Loucy (cell line): ENCODE measurements at regions not wholly inside any gene's neighbourhood (a gene's known extent, or its start where the extent isn't known, plus 50 kb on each side); places are given as distances from the start of the nearest gene placed in this dataset.
"Not testable (repeated sequence)": the region's sequence is repeated elsewhere in the genome, so short reads cannot be mapped to it uniquely, and the experiment has no call there.

Experiments
- H2AFZ ChIP-seq: fragments of 200-600 bp; sonication (generic); 2 replicates; pipeline ENCODE4 v1.6.0; 2016; ENCODE audit warnings: antibody characterized with exemption, mild to moderate bottlenecking, low read length, moderate library complexity
- H3F3A ChIP-seq: fragments of 200-600 bp; 2 replicates; pipeline ENCODE4 v1.6.0; 2016; ENCODE audit warnings: antibody characterized with exemption, low read depth, mild to moderate bottlenecking
- H3K27me3 ChIP-seq: fragments of 200-600 bp; sonication (generic); 2 replicates; pipeline ENCODE4 v1.6.1; 2014; ENCODE audit warnings: low read length, mild to moderate bottlenecking; ENCODE audit not compliant: insufficient read depth, poor library complexity, severe bottlenecking
- H3K36me3 ChIP-seq: fragments of 200-600 bp; sonication (generic); 2 replicates; pipeline ENCODE4 v1.6.1; 2016; ENCODE audit warnings: low read length; ENCODE audit not compliant: insufficient read depth
- H3K4me1 ChIP-seq: fragments of 200-600 bp; sonication (generic); 2 replicates; pipeline ENCODE4 v1.5.1; 2014; ENCODE audit warnings: low read length, mild to moderate bottlenecking; ENCODE audit not compliant: insufficient read depth, poor library complexity, severe bottlenecking
- H3K4me2 ChIP-seq: fragments of 200-600 bp; sonication (generic); 2 replicates; pipeline ENCODE4 v1.6.0; 2014; ENCODE audit warnings: antibody characterized with exemption, low read length, low read depth, mild to moderate bottlenecking; ENCODE audit not compliant: poor library complexity, severe bottlenecking
- H3K4me3 ChIP-seq: fragments of 200-600 bp; sonication (generic); 2 replicates; pipeline ENCODE4 v1.5.1; 2014; ENCODE audit warnings: low read length, mild to moderate bottlenecking, mixed read lengths; ENCODE audit not compliant: poor library complexity, severe bottlenecking
- H3K79me2 ChIP-seq: fragments of 200-600 bp; sonication (generic); 2 replicates; pipeline ENCODE4 v1.6.1; 2014; ENCODE audit warnings: low read length; ENCODE audit not compliant: insufficient read depth
- H3K9ac ChIP-seq: fragments of 200-600 bp; sonication (generic); 2 replicates; pipeline ENCODE4 v1.6.0; 2014; ENCODE audit warnings: mild to moderate bottlenecking, low read depth, low read length, moderate library complexity; ENCODE audit not compliant: poor library complexity, severe bottlenecking
- H3K9me2 ChIP-seq: fragments of 200-600 bp; sonication (generic); replicated peaks from 2 replicates; pipeline ENCODE4 v1.6.1; 2016; ENCODE audit warnings: low read depth, low read length, mixed read lengths
- H3K9me3 ChIP-seq: fragments of 200-600 bp; sonication (generic); 2 replicates; pipeline ENCODE4 v1.6.1; 2014; ENCODE audit warnings: mild to moderate bottlenecking, antibody characterized with exemption, low read length, low read depth; ENCODE audit not compliant: insufficient read depth
- H4K20me1 ChIP-seq: fragments of 200-600 bp; sonication (generic); 2 replicates; pipeline ENCODE4 v1.6.0; 2014; ENCODE audit warnings: antibody characterized with exemption, low read length, mild to moderate bottlenecking; ENCODE audit not compliant: insufficient read depth, poor library complexity, severe bottlenecking
- CTCF ChIP-seq: fragments of 200-600 bp; sonication (generic); conservative IDR thresholded peaks from 2 replicates; pipeline ENCODE4 v1.5.1; 2014; ENCODE audit warnings: mild to moderate bottlenecking, antibody characterized with exemption, low read length
- EZH2phosphoT487 ChIP-seq: fragments of 200-600 bp; IDR thresholded peaks from 2 replicates; pipeline ENCODE4 v1.6.1; 2018; ENCODE audit warnings: antibody characterized with exemption, mild to moderate bottlenecking, moderate library complexity, borderline replicate concordance

GRCh38 chr20:33936656-33937055 lies 57.1 kb upstream of the RALY start:
- TF ChIP-seq CTCF (no peak), EZH2phosphoT487 (no peak)
- H2AFZ ChIP-seq, result no peak overlapping the region
- no peaks in the 10 kb centered on the region for H3K9me3 ChIP-seq
- no peaks in the 10 kb centered on the region for H3K9me2 ChIP-seq
- H3K4me2 ChIP-seq, result no peak overlapping the region
- no peaks in the 10 kb centered on the region for H3K79me2 ChIP-seq
- H3K4me1 ChIP-seq, result no peaks in the 10 kb centered on the region
- H4K20me1 ChIP-seq, result no peaks in the 10 kb centered on the region
- no peaks in the 10 kb centered on the region for H3K36me3 ChIP-seq
- H3K9ac ChIP-seq, result no peak overlapping the region
- no peaks in the 10 kb centered on the region for H3F3A ChIP-seq
- H3K4me3 ChIP-seq, result no peak overlapping the region
- H3K27me3 ChIP-seq, result no peaks in the 10 kb centered on the region

DNA sequence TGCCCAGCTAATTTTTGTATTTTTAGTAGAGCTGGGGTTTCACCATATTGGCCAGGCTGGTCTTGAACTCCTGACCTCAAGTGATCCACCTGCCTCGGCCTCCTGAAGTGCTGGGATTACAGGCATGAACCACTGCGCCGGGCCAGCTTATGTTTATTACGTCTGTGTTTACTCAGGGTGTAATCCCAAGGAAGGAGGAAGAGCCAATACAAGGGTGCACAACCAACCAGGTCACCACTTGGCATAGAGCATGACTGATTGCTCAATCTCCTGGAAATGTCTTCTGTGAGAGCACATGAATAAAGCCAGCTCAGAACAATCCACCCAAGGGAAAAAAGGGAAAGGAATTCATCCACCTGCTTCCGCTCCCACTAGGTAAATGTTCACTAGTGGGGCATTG lies 54.7 kb upstream of the RALY start:
- H3K4me1 ChIP-seq, H3K4me2 ChIP-seq, H3K4me3 ChIP-seq, H3K9me2 ChIP-seq, H3K79me2 ChIP-seq, H3K9me3 ChIP-seq, H3K9ac ChIP-seq, H3K36me3 ChIP-seq, H2AFZ ChIP-seq, H3F3A ChIP-seq, H4K20me1 ChIP-seq, H3K27me3 ChIP-seq: not testable (repeated sequence)

DNA sequence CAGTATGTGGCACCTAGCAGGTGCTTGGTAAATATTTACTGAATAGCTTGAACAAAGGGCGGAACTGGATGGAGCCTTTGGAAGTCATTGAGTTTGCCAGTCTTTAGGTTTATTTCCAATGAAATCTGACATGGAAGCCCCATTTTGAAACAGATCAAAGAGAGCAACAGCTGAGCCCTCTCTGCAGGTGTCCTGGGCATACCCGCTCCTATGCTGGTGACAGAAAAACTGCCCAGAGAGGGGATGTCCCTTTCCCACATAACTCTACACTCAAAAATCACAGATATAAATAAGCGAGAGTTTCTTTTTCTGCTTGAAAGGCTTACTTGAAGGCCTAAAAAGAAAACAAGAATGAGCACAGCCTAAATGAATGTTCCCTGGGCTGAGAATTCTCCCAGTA lies 53.0 kb upstream of the RALY start:
- H3K79me2 ChIP-seq, result no peaks in the 10 kb centered on the region
- H3K9me3 ChIP-seq, result no peaks in the 10 kb centered on the region
- TF ChIP-seq EZH2phosphoT487, result no peak
- TF ChIP-seq CTCF, result no peak
- no peaks in the 10 kb centered on the region for H4K20me1 ChIP-seq
- no peak overlapping the region for H3K9ac ChIP-seq
- no peak overlapping the region for H2AFZ ChIP-seq
- H3K4me2 ChIP-seq, result no peak overlapping the region
- H3K4me1 ChIP-seq, result no peaks in the 10 kb centered on the region
- no peaks in the 10 kb centered on the region for H3K9me2 ChIP-seq
- H3F3A ChIP-seq, result no peaks in the 10 kb centered on the region
- no peaks in the 10 kb centered on the region for H3K27me3 ChIP-seq
- no peaks in the 10 kb centered on the region for H3K36me3 ChIP-seq
- H3K4me3 ChIP-seq, result no peak overlapping the region
